HL-60 (cell line): ENCODE measurements at regions not wholly inside any gene's neighbourhood (a gene's known extent, or its start where the extent isn't known, plus 50 kb on each side); places are given as distances from the start of the nearest gene placed in this dataset.

Source experiments
- DNase-seq, 2 experiments: peaks; one replicate each; pipeline ENCODE4 v3.0.0-alpha.2; 2010 to 2020; ENCODE audit warnings: low read depth in 1 of 2, low spot score in 1 of 2
- H3K27ac ChIP-seq: fragments of 250-450 bp; sonication (Bioruptor Pico); replicated peaks from 2 replicates; pipeline ENCODE4 v1.5.1; 2020; ENCODE audit warnings: mild to moderate bottlenecking, moderate library complexity
- H3K27me3 ChIP-seq: fragments of 250-450 bp; sonication (Bioruptor Pico); 2 replicates; pipeline ENCODE4 v1.5.1; 2021; ENCODE audit warnings: mild to moderate bottlenecking, moderate library complexity; ENCODE audit not compliant: insufficient read depth, poor library complexity, severe bottlenecking
- H3K4me3 ChIP-seq: replicated peaks from 2 replicates; pipeline ENCODE4 v1.5.1; 2011; ENCODE audit warnings: mild to moderate bottlenecking, control low read depth, low read length; ENCODE audit not compliant: insufficient read depth
- GABPA ChIP-seq: IDR thresholded peaks from 2 replicates; pipeline ENCODE4 v1.6.1; 2012; ENCODE audit warnings: low read depth
- POLR2AphosphoS5 ChIP-seq: IDR thresholded peaks from 2 replicates; pipeline ENCODE4 v1.6.1; 2012; ENCODE audit warnings: low read depth
- SPI1 ChIP-seq: IDR thresholded peaks from 2 replicates; pipeline ENCODE4 v1.6.1; 2012; ENCODE audit warnings: low read depth, mild to moderate bottlenecking, borderline replicate concordance
- TF ChIP-seq, protein P1 (sequence below): IDR thresholded peaks from 2 replicates; pipeline ENCODE4 v1.6.1; 2012; ENCODE audit warnings: low read depth; ENCODE audit not compliant: insufficient replicate concordance
- TF ChIP-seq, protein P2 (sequence below): IDR thresholded peaks from one replicate; pipeline ENCODE4 v1.5.1; 2011; ENCODE audit warnings: low read length, control low read depth, inconsistent platforms; ENCODE audit not compliant: insufficient read depth

DNA sequence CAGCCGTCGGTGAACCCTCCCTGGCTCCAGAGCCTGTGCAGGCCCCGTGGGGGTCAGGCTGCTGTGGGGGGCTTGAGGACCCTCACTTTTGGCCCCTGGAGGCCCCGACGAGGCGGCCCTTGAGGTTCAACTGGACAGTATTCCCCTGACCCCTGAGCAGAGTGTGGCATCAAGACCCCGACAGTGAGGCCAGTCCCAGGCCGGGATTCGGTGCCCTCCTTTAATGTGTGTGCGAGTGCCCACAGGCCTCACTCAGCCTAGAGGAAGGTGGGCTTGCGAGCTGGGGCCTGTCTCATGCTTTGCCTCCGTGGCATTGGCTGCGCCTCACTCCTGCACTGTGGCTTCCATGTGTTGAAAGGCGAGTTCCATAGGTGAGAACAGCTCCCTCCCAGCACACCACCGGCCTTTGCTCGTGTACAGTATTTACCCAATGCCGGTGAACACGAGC, 94.5 kb downstream of the METRNL start:
- TF ChIP-seq POLR2AphosphoS5 (no peak), SPI1 (no peak), GABPA (no peak)
- TF ChIP-seq, protein P1, sequence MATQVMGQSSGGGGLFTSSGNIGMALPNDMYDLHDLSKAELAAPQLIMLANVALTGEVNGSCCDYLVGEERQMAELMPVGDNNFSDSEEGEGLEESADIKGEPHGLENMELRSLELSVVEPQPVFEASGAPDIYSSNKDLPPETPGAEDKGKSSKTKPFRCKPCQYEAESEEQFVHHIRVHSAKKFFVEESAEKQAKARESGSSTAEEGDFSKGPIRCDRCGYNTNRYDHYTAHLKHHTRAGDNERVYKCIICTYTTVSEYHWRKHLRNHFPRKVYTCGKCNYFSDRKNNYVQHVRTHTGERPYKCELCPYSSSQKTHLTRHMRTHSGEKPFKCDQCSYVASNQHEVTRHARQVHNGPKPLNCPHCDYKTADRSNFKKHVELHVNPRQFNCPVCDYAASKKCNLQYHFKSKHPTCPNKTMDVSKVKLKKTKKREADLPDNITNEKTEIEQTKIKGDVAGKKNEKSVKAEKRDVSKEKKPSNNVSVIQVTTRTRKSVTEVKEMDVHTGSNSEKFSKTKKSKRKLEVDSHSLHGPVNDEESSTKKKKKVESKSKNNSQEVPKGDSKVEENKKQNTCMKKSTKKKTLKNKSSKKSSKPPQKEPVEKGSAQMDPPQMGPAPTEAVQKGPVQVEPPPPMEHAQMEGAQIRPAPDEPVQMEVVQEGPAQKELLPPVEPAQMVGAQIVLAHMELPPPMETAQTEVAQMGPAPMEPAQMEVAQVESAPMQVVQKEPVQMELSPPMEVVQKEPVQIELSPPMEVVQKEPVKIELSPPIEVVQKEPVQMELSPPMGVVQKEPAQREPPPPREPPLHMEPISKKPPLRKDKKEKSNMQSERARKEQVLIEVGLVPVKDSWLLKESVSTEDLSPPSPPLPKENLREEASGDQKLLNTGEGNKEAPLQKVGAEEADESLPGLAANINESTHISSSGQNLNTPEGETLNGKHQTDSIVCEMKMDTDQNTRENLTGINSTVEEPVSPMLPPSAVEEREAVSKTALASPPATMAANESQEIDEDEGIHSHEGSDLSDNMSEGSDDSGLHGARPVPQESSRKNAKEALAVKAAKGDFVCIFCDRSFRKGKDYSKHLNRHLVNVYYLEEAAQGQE: no peak
- TF ChIP-seq, protein P2, sequence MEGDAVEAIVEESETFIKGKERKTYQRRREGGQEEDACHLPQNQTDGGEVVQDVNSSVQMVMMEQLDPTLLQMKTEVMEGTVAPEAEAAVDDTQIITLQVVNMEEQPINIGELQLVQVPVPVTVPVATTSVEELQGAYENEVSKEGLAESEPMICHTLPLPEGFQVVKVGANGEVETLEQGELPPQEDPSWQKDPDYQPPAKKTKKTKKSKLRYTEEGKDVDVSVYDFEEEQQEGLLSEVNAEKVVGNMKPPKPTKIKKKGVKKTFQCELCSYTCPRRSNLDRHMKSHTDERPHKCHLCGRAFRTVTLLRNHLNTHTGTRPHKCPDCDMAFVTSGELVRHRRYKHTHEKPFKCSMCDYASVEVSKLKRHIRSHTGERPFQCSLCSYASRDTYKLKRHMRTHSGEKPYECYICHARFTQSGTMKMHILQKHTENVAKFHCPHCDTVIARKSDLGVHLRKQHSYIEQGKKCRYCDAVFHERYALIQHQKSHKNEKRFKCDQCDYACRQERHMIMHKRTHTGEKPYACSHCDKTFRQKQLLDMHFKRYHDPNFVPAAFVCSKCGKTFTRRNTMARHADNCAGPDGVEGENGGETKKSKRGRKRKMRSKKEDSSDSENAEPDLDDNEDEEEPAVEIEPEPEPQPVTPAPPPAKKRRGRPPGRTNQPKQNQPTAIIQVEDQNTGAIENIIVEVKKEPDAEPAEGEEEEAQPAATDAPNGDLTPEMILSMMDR: no peak
- no peak overlapping the region for H3K4me3 ChIP-seq
- DNase-seq: no peak
- no peak overlapping the region for H3K27ac ChIP-seq
- peaks cover 2% of the 10 kb centered on the region for H3K27me3 ChIP-seq

DNA sequence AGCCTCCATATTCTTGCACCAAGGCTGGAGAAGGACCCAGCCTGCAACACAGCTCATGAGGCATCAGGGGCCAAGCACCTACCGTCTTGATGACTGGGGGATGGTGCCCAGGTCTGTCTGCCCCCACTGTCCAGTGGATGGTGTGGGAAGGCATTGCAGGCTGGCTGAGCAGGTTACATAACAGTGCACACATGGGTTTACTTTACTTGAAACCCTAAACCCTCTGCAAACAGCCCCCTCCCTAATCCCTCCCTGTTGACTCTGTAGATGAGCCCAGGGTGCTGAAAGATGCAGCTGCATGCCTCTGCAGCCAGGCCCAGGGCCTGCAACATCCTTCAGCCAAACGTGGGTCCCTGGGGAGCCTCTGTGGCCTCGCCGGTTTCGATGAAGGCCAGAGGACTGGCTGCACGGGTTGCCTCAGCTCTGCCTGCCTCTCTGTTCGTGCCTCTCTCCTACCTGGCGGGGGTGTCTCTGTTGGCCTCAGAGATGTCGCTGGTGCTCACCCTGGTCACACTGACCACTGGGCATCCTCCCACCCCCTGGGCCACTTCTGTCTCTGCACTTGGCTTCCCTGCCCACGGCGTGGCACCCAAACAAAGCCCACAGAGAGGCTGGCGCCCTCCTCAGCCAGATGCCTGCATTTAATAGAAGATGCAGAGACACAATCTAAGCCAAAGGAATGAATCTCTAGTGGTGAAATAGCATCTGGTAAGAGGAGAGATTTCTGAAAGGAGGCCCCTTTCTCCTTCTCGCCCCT, 95.1 kb downstream of the METRNL start:
- no peak overlapping the region for H3K4me3 ChIP-seq
- H3K27ac ChIP-seq: no peak overlapping the region
- DNase-seq: no peak
- TF ChIP-seq POLR2AphosphoS5 (no peak), GABPA (no peak), SPI1 (no peak)
- TF ChIP-seq, protein P2: no peak
- TF ChIP-seq, protein P1: no peak
- peaks cover 2% of the 10 kb centered on the region for H3K27me3 ChIP-seq

DNA sequence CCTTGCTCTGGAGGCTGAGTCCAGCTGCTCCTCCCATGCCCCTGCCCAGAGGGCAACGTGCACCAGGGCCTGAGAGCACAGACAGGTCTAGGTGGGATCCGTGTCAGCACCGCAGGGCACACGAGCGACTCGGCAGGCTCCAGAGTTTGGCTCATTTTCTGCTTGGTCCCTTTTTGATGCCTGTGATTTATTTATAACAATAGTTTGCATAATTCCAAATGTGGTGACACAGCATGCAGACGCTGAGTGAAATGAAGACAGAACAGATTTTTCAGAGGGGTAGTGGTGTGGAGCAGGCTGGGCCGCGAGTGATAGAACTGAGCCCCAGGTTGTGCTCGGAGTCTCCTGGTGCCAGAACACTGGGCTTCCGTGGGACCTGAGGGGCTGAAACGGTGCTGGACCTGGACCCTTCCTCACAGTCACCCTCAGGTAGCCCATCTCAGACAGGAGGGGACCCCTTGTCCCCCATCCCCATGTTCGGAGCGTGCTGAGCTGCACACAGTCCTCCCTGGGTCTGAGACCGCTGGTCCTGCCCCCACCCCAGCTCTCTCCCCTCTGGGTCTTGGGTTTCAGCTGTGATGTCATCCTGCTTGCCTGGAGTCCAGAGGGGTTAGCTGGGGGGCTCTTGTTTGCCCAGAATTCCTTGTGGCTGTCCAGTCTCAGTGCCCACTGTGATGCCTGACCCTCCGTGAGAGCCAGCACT, 95.9 kb downstream of the METRNL start:
- Histone ChIP-seq H3K27ac (no peak overlapping the region), H3K4me3 (no peak overlapping the region), H3K27me3 (peaks cover 2% of the 10 kb centered on the region)
- TF ChIP-seq, protein P1: no peak
- no peak for TF ChIP-seq SPI1
- no peak for TF ChIP-seq GABPA
- TF ChIP-seq, protein P2: no peak
- DNase-seq: no peak
